HepG2 (cell line): ENCODE measurements at regions not wholly inside any gene's neighbourhood (a gene's known extent, or its start where the extent isn't known, plus 50 kb on each side); places are given as distances from the start of the nearest gene placed in this dataset.

Experiments used
- ATAC-seq: fragments of 200-7000 bp; cut with Tn5 transposase; 3 replicates; pipeline ENCODE4 v1.9.1; 2020; ENCODE audit warnings: mild to moderate bottlenecking, moderate library complexity
- BruUV-seq: library from RNA; stranded (reverse); fragments of 400-500 nt; replicated peaks from 2 replicates; lab custom pipeline; 2021; lab: Mats Ljungman, UMichigan
- CTCF ChIA-PET: fragments of 300-600 bp; formaldehyde crosslinking; extraction: SDS; loops from one replicate; lab custom pipeline; 2021; ENCODE audit warnings: low total read pairs, inconsistent platforms, low intra/inter-chr PET ratio; lab: Yijun Ruan, JAX
- POLR2A ChIA-PET: fragments of 350-600 bp; sonication (Branson Sonifier 250); formaldehyde crosslinking; loops from one replicate; lab custom pipeline; 2020; ENCODE audit warnings: antibody characterized with exemption, inconsistent platforms; lab: Yijun Ruan, JAX
- DNase-seq: peaks from one replicate; pipeline ENCODE4 v3.0.0-alpha.2; 2015; ENCODE audit warnings: low spot score
- FAIRE-seq: peaks from 3 replicates; lab custom pipeline; 2011; peaks lifted over from hg19 to GRCh38; lab: Jason Lieb, UNC
- H2AFZ ChIP-seq: one replicate; pipeline ENCODE4 v1.6.1; 2011; ENCODE audit warnings: low read length, inconsistent platforms
- H3K27ac ChIP-seq: fragments of 300-600 bp; 3 replicates; pipeline ENCODE4 v1.8.0; 2011; ENCODE audit warnings: mixed run types, mild to moderate bottlenecking, mixed read lengths, low read length, inconsistent platforms; ENCODE audit not compliant: insufficient read depth; ENCODE audit errors: extremely low read length
- H3K27me3 ChIP-seq, 2 experiments: fragments of 200-600 bp in 1 of 2; 2 replicates in 1 of 2; 3 replicates in 1 of 2; pipeline versions ENCODE4 v1.6.0 to v1.8.0; 2011; ENCODE audit warnings: low read length in 2 of 2, mild to moderate bottlenecking in 2 of 2, moderate library complexity in 2 of 2, inconsistent platforms in 1 of 2; ENCODE audit not compliant: insufficient read depth in 2 of 2, control insufficient read depth in 1 of 2
- H3K36me3 ChIP-seq, 2 experiments: fragments of 200-600 bp in 1 of 2; replicated peaks in 1 of 2; 2 replicates in 1 of 2; 3 replicates in 1 of 2; pipeline versions ENCODE4 v1.5.1 to v1.8.0; 2011; ENCODE audit warnings: low read length in 2 of 2, inconsistent platforms in 1 of 2; ENCODE audit not compliant: insufficient read depth in 2 of 2, control insufficient read depth in 1 of 2
- H3K4me1 ChIP-seq: 2 replicates; pipeline ENCODE4 v1.5.1; 2012; ENCODE audit warnings: low read length, inconsistent platforms; ENCODE audit not compliant: insufficient read depth
- H3K4me2 ChIP-seq: 2 replicates; pipeline ENCODE4 v1.6.0; 2011; ENCODE audit warnings: low read depth, low read length, inconsistent platforms
- H3K4me3 ChIP-seq, 3 experiments: fragments of 200-600 bp in 1 of 3; sonication (generic), shearing (Covaris generic) in 1 of 3; replicated peaks in 1 of 3; 2 replicates each; pipeline ENCODE4 v1.5.1; 2011 to 2016; ENCODE audit warnings: low read length in 3 of 3, inconsistent platforms in 2 of 3, low read depth in 2 of 3, mild to moderate bottlenecking in 2 of 3, control low read depth in 1 of 3, mixed read lengths in 1 of 3; ENCODE audit not compliant: insufficient read depth in 1 of 3
- H3K79me2 ChIP-seq: one replicate; pipeline ENCODE4 v1.6.1; 2011; ENCODE audit warnings: low read length, inconsistent platforms; ENCODE audit not compliant: insufficient read depth
- H3K9ac ChIP-seq: 2 replicates; pipeline ENCODE4 v1.6.0; 2011; ENCODE audit warnings: mild to moderate bottlenecking, low read depth, low read length, inconsistent platforms; ENCODE audit not compliant: insufficient read depth
- H3K9me3 ChIP-seq: 2 replicates; pipeline ENCODE4 v1.5.1; 2012; ENCODE audit warnings: mild to moderate bottlenecking, low read length
- H4K20me1 ChIP-seq: 2 replicates; pipeline ENCODE4 v1.6.0; 2011; ENCODE audit warnings: inconsistent platforms, mild to moderate bottlenecking, low read length, moderate library complexity; ENCODE audit not compliant: insufficient read depth
- CTCF ChIP-seq: sonication (generic); formaldehyde crosslinking; IDR thresholded peaks from 2 replicates; pipeline ENCODE4 v1.5.0; 2020; ENCODE audit warnings: mild to moderate bottlenecking, missing genetic modification reagents, moderate library complexity
- TFE3 ChIP-seq: IDR thresholded peaks from 2 replicates; pipeline ENCODE4 v1.6.1; 2016
- XBP1 ChIP-seq: sonication (generic); formaldehyde crosslinking; IDR thresholded peaks from 2 replicates; pipeline ENCODE4 v1.5.0; 2020; ENCODE audit warnings: missing genetic modification reagents
- ZNF768 ChIP-seq: sonication (generic); formaldehyde crosslinking; IDR thresholded peaks from 2 replicates; pipeline ENCODE4 v1.4.0; 2020; ENCODE audit warnings: missing genetic modification reagents
- WGBS: methylation state at CpG from one replicate; pipeline ENCODE4 v1.1.6; 2017; ENCODE audit warnings: low lambda C conversion rate; 5-methylcytosine and 5-hydroxymethylcytosine counted together
- in situ Hi-C: cut with HindIII; loops from 2 replicates; pipeline ENCODE4 v1.10.0; 2017; ENCODE audit warnings: low pct_unique_long_range_greater_than_20kb; ENCODE audit not compliant: extremely low pct_ligation_motif_present
- intact Hi-C: fragments of 100-400 bp; cut with micrococcal nuclease; formaldehyde crosslinking; loops from one replicate; pipeline ENCODE4 v1.10.0; 2022; ENCODE audit not compliant: unreplicated experiment

- no peak for DNase-seq
- Histone ChIP-seq H3K4me3 (no peak overlapping the region), H3K4me2 (no peak overlapping the region), H3K79me2 (no peaks in the 10 kb centered on the region), H3K9ac (no peak overlapping the region), H3K9me3 (no peaks in the 10 kb centered on the region), H3K27ac (no peak overlapping the region), H2AFZ (no peak overlapping the region), H3K4me1 (peaks cover 10% of the 10 kb centered on the region; the same call in 1 of the 2 replicates), H4K20me1 (no peaks in the 10 kb centered on the region), H3K36me3 (no peaks in the 10 kb centered on the region), H3K27me3 (peaks cover 2 to 13% of the 10 kb centered on the region in 2 experiments; a peak in 1 of 5 replicates)
- FAIRE-seq, result no peak
- CTCF ChIA-PET, result no interaction called here
- no TSS peak for BruUV-seq
- in situ Hi-C loops, result no loop called here
- ATAC-seq, result peak; percentile 84
- WGBS, result 43% methylated on average over 8 of the region's 13 CpGs
- TF ChIP-seq CTCF, result peak; percentile 38
- no peak for TF ChIP-seq XBP1 (CRISPR knock-in tag)
- intact Hi-C loops, result no loop called here
- POLR2A ChIA-PET, result no interaction called here
These were observed 51.3 kb upstream of the LYST start for GRCh38 chr1:235918032-235918431.

GRCh38 chr1:235917267-235917811 lies 50.6 kb upstream of the LYST start:
- in situ Hi-C loops, result no loop called here
- no peak overlapping the region for H2AFZ ChIP-seq
- intact Hi-C loops, result no loop called here

More at GRCh38 chr1:235917267-235917811, 50.6 kb upstream of the LYST start:
- Histone ChIP-seq H3K36me3 (no peaks in the 10 kb centered on the region), H3K4me2 (no peak overlapping the region), H3K79me2 (no peaks in the 10 kb centered on the region), H3K4me1 (peaks cover 10% of the 10 kb centered on the region; the same call in 1 of the 2 replicates), H3K9me3 (no peaks in the 10 kb centered on the region), H4K20me1 (no peaks in the 10 kb centered on the region), H3K9ac (no peak overlapping the region), H3K27ac (no peak overlapping the region), H3K4me3 (no peak overlapping the region), H3K27me3 (peaks cover 2 to 13% of the 10 kb centered on the region in 2 experiments; a peak in 1 of 5 replicates)
- ChIA-PET POLR2A (no interaction called here), CTCF (no interaction called here)
- TF ChIP-seq ZNF768 (CRISPR knock-in tag) (peak; percentile 82), TFE3 (CRISPR knock-in tag) (no peak)
- no peak for ATAC-seq
- DNase-seq, result no peak
- WGBS, result 33% methylated on average over 8 of the region's 8 CpGs
- BruUV-seq, result no TSS peak
- FAIRE-seq, result no peak
